DND-41 (cell line): ENCODE measurements at regions not wholly inside any gene's neighbourhood (a gene's known extent, or its start where the extent isn't known, plus 50 kb on each side); places are given as distances from the start of the nearest gene placed in this dataset.

Experiments
- CTCF ChIP-seq: IDR thresholded peaks from 2 replicates; pipeline ENCODE4 v1.5.1; 2012; ENCODE audit warnings: borderline replicate concordance, low read length, moderate library complexity, mild to moderate bottlenecking; ENCODE audit not compliant: poor library complexity, severe bottlenecking; ENCODE audit errors: extremely low read depth
- EZH2 ChIP-seq: IDR thresholded peaks from 3 replicates; pipeline ENCODE4 v1.6.1; 2012; ENCODE audit warnings: borderline replicate concordance, low read depth, mild to moderate bottlenecking, moderate library complexity, low read length, inconsistent platforms; ENCODE audit not compliant: severe bottlenecking

- TF ChIP-seq CTCF (no peak), EZH2 (no peak)
Measured at GRCh38 chr3:11090551-11090950, 63.7 kb upstream of the HRH1 start.
